ENCODE measurements at regions not wholly inside any gene's neighbourhood (a gene's known extent, or its start where the extent isn't known, plus 50 kb on each side); places are given as distances from the start of the nearest gene placed in this dataset.
"Not testable (repeated sequence)": the region's sequence is repeated elsewhere in the genome, so short reads cannot be mapped to it uniquely, and the experiment has no call there.

DNA sequence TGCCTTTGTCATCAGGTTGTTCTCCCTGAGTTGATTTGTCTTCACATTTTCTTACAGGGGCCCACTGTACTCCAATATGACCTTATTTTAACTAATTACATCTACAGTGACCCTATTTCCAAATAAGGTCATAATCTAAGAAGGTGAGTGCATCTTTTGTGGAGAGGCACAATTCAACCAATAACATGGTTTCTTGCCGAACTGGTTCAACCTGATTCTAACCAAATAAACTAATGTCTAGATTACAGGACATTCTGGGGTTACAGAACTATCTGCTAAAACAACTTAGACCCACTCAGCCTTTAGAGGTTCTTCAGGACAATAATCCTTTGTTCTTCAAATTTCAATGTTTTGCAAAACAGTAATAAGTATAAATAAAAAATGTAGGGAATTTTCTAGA lies 496.5 kb upstream of the SOX11 start:
- DNase-seq = no peak

DNA sequence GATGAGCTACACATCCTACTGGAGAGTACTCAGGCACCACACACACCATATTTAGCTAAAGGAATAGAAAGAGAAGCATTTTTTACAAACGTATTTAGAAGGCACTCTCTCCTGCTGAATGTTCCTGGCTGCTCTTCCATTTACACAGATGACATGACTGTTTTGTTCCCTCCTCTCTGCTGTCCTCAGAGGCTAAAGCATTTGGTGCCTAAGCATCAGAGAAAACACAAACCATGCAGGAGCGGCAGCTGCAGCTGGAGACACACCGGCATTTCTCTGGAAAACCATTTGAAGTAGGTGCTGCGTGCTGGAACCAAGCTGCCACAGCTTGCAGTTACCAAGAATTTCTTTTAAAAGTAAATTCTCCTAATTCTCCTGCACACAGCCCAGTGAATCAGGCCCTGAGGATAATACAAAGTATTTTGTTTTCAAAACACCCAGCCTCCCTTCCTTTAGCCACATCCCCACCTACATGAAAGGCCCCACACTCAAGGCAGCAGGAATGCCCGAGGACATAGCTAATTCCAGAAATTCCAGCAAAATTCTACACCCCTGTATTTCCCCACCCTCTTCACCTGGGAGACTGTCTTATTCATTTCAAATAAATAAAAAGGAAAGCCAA lies 488.9 kb upstream of the SOX11 start:
- DNase-seq = no peak

DNA sequence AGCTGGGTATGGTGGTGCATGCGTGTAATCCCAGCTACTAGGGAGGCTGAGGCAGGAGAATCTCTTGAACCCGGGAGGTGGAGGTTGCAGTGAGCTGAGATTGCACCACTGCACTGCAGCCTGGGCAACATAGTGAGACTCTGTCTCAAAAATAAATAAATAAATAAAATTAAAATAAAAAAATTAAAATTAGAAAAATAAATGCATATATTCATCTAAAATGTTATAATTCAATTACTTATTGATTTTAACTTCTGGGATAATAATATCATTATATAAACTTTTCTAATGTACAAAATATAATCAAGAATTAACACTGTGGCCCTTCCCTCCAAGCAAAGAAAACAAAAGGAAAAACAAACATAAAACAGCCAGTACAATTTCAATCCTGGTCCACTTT lies 485.4 kb upstream of the SOX11 start:
- DNase-seq = not testable (repeated sequence)

DNA sequence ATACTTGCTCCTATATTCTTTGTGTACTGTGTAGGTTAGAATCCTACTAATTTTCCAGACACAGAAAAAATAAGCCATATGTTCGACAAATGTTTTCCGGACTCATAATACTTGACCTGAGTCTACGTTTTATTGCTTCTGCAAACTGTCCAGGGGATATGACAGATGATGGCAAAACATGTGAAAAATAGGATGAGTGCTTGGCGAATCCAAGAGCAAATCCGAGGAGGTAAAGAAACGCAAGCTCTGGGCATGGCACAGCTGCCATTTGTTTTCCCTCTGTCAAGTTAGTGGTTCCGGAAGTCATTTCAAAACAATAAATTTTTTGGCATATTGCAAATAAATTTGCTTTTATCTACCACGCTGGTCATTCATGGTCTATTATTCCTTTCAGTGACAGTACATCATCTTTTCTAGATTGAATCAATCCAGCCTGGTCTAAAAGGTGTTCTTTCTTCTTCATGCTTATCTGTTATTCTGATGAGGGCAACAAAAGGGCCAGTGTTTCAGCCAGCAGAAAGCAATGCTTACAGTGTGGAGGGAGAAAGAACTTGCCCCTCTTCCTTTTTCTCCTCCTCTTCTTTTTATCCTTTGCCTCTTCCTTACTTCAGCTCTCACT lies 476.1 kb upstream of the SOX11 start:
- DNase-seq = no peak

DNA sequence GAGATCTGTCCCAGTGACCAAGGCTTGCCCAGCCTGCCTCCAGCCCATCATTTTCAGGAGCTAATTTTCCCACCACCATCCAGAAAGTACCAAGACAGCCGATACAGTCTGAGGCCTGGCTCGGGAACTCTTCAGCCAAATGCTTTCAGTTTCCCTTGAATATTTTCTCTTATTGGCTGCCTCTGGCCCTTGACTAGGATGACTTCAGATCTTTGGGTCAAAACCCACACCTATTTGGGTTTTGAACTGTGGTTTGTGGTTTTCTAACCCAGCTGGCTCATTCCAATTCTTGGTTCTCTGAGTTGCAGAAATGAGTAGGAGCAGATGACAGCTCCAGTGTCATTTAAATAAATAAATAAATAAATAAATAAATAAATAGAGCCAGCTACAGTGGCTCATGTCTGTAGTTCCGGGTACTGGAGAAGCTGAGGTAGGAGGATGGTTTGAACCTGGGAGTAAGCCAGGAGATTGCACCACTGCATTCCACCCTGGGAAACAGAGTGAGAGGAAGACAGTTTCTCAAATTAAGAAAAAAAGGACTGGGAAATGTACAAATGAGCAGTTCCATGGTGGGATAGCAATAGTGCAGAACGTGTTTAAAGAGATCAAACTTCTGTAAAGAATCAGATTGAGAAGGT lies 465.0 kb upstream of the SOX11 start:
- DNase-seq = no peak

DNA sequence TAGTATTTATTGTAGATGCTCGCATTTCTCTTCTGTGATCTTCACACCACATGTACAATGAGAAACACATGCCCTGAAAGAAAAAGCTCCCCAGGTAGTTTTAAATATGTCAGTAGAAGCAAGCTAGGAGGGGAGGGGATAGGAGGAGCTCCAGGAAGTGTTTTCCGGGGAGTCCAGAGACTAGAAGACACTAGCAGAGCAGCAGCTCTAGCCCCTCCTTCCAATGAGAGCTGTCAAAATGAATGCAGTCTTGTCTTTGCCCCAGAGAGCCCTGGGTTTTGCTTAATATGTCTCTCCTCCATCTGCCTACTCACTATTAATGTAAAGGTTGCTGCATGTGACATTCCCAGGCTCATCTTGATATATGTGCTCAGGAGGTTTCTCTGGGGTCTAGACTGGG lies 462.6 kb upstream of the SOX11 start:
- no peak for DNase-seq

DNA sequence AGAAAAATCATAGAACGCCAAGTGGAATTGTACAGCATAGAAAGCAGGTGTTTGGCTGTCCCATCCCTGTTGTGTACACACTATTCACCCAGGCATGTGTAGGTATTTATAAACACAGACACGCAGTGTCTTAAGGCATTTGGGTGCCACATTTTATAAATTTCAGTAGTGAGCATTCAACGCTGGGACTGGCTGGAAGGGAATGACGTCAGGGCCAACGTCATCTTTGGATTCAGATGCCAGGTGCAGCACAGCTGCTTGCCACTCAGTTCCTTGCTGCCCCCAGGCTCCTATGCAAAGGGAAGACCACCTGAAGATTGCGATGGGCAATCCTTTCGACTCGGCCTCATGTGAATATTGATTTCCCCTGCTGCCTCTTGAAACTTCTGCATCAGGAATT lies 461.7 kb upstream of the SOX11 start:
- no peak for DNase-seq

DNA sequence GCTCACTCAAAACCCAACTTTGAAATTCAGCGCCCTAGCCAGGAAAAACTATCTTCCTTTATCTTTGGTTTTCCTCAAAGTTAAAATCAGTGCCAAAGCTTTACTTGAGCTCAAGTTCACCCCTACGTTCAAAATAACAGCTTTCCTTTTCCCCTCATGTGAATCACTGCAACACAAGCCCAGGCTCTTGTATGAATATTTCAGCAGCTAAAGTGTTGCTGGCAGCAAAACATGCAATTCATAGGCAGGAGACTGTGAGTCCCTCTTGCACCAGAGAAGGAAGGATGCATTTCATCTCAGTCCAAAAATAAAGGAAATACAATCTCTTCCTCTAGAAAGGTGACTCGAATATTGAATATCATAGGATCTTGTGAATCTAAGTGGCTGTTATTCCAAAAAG lies 461.3 kb upstream of the SOX11 start:
- DNase-seq = no peak

DNA sequence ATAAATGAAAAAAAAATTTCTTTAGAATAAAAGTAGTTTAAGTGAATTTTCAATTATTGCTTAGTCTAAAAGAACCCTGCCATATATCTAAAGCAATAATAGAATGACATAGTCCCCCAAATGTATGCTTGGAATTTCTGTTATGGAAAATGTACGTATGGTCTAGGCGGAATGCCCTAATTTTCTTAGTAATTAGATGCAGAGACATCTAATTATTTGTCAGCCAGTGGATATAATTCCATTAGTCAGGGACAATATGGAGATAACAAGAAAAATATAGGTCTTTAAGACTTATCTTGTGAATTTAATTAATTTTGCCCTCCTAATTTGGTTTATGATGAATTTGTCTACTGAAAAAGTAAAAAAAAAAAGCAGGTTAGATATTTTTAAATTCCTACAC lies 460.9 kb upstream of the SOX11 start:
- no peak for DNase-seq

DNA sequence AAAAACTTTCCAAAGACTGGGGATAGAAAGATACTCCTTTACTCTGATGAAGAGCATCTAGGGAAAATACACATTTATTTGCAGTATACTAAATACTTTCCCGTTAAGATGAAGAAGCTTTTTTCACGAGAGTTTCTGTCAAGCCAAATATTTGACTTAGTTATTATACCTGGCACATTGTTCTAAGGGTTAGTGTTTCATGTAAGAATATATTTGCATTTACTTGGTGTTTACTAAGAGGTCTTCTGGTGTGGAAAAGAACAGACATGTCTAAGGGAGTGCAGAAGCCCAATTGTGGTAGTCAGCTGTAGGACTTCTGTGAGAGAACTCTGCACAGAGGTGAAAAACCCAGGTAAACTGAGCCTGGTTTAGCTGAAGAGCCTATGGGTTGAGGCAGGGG lies 457.6 kb upstream of the SOX11 start:
- DNase-seq = no peak

DNA sequence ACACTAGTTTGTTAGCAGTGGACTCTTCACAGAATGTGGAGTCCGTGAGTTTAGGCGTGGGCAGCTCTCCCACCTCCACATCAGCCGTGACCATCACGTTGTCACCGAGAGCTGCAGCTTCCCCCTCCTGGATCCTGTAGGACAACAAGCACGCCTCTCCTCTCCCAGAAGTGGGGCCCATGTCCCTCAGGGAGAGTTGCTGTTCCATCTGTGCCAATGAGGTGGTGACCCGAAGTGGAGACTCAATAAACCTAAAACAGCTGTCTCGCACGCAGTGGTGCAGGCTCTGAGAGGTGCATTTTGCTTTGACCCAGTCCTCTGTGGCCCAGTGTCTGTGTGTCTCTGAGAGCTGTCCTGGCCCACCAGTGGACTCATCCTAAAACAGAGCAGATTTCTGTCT lies 456.5 kb upstream of the SOX11 start:
- no peak for DNase-seq

DNA sequence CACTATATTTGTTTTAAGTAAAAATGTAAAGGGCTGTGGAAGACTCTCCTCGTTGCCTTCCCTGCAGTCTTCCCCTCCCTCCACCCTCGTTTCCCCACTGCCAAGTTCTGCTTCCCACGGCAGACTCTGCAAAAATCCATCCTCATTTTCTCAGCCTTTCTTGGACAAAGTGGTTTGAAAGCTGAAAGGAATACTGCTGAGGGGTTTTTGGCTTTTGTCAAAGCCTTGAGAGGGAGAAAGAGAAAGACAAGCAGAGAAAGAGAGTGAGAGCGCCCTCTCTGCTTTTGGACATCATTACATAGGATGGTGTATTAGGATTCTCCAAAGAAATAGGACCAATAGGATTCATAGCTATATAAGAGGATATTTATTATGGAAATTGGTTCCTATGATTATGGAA lies 455.9 kb upstream of the SOX11 start:
- DNase-seq = no peak

DNA sequence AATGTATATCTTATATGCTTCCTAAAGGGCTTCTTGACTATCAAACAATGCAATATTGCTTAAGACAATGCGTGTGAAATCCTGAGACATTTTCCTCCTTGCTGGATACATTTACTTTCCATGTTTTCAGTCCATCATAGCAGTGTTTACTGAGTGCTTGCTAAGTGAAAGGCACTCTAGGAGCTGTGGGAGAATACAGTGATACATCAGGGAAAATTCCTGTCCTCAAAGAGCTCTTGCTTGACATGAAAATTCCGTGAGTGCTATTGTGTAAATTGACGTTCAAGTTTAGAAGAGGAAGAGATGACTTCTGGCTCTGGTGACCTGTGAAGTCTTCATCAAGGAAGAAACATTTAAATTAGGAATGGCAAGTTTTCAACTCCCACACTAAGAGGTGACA lies 449.4 kb upstream of the SOX11 start:
- DNase-seq = no peak

DNA sequence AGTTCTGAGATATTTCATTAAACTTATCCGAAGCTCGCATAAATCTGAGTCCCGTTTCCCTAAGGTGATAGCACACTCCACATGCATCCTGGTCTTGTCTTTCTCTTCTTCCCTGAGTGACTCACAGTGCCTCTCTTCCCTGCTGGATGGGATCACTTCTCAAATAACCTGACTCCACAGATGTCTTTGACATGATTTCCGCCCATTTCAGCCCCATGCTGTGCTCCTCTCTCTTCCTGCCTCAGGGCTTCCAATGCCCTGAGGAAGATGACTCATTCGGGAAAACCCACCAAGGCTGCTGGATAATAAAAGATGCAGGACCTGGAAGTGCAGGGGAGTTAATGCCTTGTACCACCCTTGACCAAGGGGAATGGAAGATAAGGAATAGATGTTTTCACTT lies 441.7 kb upstream of the SOX11 start:
- no peak for DNase-seq

DNA sequence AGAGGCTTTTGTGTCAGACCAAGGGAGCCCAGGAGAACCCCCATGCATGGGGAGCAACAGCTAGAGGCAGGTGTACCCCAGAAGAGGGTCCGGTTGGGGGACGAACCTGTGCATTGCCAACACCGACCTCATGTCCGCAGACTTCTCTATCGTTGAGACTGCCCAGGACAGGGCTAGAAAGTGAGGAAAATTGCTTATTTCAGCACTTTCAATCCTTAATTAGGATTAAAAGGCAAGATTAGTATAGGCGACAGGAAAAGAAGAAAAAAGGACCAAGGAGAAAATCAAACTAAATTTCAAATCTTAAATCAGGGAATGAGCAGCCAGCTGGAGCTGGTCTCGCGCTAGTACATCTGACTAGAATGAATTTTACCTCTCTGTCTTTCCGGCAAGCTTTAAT lies 438.9 kb upstream of the SOX11 start:
- no peak for DNase-seq

DNA sequence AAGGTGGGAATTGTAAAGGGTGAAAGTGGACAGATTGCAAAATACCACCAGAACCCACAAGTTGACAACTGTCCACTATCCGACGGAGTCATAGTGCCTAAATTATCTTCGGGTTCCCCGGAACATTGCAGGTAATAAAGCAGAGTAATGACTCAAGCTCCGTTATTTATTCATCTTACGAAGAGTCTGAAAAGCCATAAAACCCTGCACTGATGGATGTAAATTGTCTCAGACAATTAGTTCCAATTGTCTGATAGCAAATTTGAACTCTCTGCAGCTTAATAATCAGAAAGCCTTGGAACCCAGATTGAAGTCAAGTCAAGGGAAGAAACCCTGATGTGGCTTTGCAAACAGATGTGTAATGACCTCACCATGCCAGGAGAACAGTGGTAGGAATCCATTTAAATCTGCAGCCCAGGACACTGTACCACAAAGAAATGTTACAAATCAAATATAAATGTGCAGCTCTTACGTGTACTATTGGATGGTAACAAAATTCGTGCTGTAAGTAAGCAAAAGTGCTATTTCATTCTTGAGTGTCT lies 437.3 kb upstream of the SOX11 start:
- no peak for DNase-seq

DNA sequence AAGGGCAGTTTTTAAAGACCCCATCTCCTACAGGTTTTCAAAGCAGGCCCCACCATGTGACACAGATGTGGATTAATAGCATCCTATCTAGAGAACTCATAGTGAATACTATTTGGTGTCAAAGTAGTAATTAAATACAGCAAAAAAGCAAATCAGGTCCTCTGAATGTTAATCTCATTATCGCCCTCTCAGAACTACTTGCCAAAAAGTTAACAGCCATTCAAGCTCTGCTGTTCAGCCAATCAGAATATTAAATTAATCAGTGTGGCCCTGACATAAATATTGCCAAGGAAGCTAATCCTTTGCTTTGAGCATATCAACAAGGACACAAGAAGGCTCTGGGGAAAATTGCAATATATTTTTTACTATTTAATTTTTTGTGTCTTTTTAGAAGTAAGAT lies 428.9 kb upstream of the SOX11 start:
- no peak for DNase-seq

DNA sequence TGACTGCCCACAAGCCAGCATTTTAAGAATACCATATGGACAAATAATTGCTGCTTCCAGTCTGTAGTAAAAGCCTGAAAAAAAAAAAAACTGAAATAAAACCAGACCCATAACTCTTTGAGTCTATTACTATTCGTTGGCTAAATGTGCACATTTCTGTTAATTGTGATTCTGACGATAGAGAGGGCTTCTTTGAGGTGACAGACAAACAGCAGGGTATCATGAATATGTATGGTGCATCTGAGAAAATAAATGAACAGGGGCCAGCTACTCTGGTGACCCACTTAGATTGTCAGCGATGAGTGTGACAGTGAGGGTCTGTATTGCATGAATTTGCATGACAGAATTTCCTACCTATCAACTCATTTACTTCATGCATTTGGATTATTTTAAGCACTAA lies 427.8 kb upstream of the SOX11 start:
- no peak for DNase-seq

DNA sequence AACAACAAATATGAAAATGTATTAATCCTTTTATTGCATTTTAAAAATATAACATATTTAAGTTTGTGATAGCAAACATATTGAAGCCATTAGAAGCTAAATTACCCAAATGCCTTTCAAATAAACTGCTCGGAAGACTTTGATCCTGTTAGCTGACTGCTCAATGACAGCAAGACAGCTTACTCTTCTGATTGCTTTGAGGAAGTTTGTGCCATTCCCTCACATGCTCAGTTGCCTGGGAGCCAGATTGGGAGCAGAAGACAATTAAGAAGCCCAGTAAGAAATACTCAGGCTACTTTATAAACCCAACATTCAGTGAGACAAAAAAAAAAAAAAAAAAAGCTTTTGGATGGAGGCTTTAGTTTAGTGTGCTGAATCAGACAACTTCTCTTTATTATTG lies 407.1 kb upstream of the SOX11 start:
- DNase-seq = no peak

DNA sequence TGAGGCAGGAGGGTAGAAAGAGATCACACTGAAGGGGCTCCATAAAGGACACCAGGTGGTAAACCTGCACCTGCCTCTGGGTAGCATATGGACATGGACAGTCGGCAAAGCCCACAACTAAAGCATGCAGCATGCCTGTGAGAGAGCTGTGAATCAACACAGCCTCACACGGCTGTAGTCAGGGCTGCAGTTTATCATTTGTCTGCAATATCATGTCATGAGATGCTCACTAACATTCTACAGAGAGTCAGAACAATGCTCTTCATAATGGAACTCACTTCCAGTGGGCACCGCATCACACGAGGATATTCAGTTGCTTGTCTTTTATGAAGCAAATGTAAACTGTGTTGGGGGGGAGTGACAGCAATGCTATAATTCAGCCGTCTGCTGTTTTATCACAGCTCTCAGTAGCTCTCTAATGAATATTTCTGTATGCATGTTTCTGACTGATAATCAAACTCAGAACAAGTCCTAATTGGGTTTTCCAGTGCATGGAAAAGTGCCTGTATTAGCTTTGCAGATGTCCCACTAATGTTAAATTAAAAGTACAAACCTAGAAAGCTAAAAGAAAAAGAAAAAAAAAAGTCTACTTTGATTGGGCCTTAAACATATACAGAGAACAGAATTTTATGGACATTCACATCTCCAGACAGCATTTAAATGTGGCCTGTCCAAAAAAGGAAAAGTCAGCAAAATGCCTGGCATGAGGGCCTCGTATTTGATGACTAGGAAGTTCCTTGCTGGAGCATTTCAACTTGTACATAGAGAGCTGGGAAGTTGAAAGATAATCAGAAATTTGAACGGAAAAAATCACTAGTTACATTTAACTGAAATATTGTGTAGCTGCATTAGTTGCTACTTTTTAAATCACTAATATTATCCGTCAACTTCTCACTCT lies 406.1 kb upstream of the SOX11 start:
- no peak for DNase-seq

DNA sequence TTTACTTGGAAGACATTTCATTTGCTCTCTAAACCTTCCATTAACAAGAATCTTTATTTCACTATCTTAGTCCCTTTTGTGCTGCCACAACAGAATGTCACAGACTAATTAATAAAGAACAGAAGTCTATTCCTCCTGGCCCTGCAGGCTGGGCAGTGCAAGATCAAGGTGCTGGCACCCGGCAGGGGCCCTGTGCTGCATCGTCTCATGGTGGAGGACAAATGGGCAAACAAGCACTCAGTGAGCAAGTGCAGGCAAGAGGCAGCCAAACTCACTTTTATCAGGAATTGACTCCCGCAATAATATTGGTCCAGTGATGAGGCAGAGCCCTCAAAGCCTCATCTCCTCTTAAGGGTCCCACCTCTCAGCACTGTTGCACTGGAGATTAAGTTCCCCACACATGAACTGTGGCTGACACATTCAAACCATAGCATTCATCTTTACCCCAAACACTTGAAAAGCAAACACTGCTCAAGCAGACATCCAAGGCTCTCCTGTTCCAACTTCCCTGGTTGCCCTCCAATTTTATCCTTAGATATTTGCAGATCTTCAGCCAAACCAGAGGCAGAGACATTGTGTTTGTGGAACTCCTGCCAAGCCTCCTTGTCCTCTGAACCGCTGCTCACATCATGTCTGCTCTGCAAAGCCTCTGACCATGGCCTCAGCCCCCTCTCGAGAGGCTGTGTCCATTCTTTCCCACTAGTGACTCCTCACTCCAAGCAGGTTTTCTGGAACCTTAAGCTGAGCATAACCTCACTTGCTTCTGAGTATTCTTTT lies 404.4 kb upstream of the SOX11 start:
- no peak for DNase-seq

DNA sequence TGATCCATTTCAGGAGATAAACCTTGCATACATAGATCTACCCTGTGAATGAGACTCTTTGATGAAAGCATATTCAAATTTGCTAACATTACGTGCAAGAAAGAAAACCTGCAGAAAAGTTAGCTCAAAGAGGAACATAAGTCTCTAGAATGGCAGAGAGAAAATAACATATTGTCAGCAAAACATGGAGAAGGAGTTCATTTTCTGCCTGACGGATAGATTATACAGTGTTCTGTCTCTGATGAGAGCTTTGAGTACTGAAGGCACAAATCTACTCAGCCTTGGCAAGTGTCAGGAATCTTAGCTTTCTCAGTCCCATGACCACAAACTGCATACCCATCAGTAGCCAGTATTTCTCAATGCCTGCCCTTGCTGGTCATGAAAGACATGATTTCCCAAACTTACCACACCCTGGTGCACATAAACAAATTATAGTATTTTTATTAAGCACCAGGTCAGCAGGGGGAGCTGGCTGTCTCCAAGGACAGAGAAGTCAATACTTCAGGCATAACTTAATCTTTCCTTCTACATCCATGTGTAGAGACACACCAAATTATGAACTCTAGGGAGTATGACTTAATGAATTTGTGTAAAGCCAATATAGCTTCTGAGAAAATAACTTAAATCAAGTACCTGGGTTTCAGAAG lies 401.2 kb upstream of the SOX11 start:
- no peak for DNase-seq

All from stimulated activated CD4-positive, alpha-beta T cell treated with anti-CD3 and anti-CD28 coated beads, Interleukin-2, amount 100 ng/mL, for 48 hours (primary cell).